Hippocampal formation (tissue), 2 donors: ENCODE measurements at regions not wholly inside any gene's neighbourhood (a gene's known extent, or its start where the extent isn't known, plus 50 kb on each side); places are given as distances from the start of the nearest gene placed in this dataset.

Experiments
- DNase-seq, 2 donors: peaks; one replicate each; lab custom pipeline; 2025; lab: John Stamatoyannopoulos, UW

GRCh38 chr12:90899456-90900182, 55.4 kb downstream of the CCER1 start:
- DNase-seq = no peak

GRCh38 chr12:90897986-90898385, 57.0 kb downstream of the CCER1 start:
- no peak for DNase-seq

- no peak for DNase-seq
These were observed 57.7 kb downstream of the CCER1 start for GRCh38 chr12:90897316-90897715.

GRCh38 chr12:90896821-90897220, 58.2 kb downstream of the CCER1 start:
- DNase-seq = no peak

GRCh38 chr12:90896164-90896563, 58.8 kb downstream of the CCER1 start:
- DNase-seq = no peak

GRCh38 chr12:90888316-90888715, 66.7 kb downstream of the CCER1 start:
- no peak for DNase-seq

GRCh38 chr12:90883456-90883855, 71.5 kb downstream of the CCER1 start:
- no peak for DNase-seq

GRCh38 chr12:90871726-90872096, 83.3 kb downstream of the CCER1 start:
- DNase-seq = no peak

- DNase-seq = no peak
These were observed 83.8 kb downstream of the CCER1 start for GRCh38 chr12:90870971-90871725.

GRCh38 chr12:90868626-90869025, 86.3 kb downstream of the CCER1 start:
- no peak for DNase-seq

GRCh38 chr12:90859591-90859990, 95.4 kb downstream of the CCER1 start:
- no peak for DNase-seq

- DNase-seq = no peak
These were observed 96.7 kb downstream of the CCER1 start for GRCh38 chr12:90858252-90858651.

- no peak for DNase-seq
These were observed 99.4 kb downstream of the CCER1 start for GRCh38 chr12:90855534-90855933.

- peak; percentile 10 to 69 for DNase-seq
These were observed 100.8 kb downstream of the CCER1 start for GRCh38 chr12:90854136-90854689.

- no peak for DNase-seq
These were observed 102.9 kb downstream of the CCER1 start for GRCh38 chr12:90851800-90852718.

- no peak for DNase-seq
These were observed 112.5 kb downstream of the CCER1 start for GRCh38 chr12:90842477-90842876.

- no peak for DNase-seq
These were observed 113.6 kb downstream of the CCER1 start for GRCh38 chr12:90841336-90841735.

- DNase-seq = no peak
These were observed 115.6 kb downstream of the CCER1 start for GRCh38 chr12:90839346-90839745.

- DNase-seq = no peak
These were observed 118.3 kb downstream of the CCER1 start for GRCh38 chr12:90836689-90837088.

- DNase-seq = no peak
These were observed 121.7 kb downstream of the CCER1 start for GRCh38 chr12:90833228-90833627.

- DNase-seq = no peak
These were observed 122.5 kb downstream of the CCER1 start for GRCh38 chr12:90832427-90832826.

- DNase-seq = no peak
These were observed 123.3 kb downstream of the CCER1 start for GRCh38 chr12:90831712-90832111.
